ENCODE measurements at regions not wholly inside any gene's neighbourhood (a gene's known extent, or its start where the extent isn't known, plus 50 kb on each side); places are given as distances from the start of the nearest gene placed in this dataset.

- Histone ChIP-seq H3K4me3 (replicated peaks; ENCODE audit: insufficient read depth, low read length) (no peak overlapping the region), H3K27ac (replicated peaks) (no peak overlapping the region), H3K27me3 (ENCODE audit: insufficient read depth, poor library complexity, severe bottlenecking) (no peaks in the 10 kb centered on the region)
- TF ChIP-seq CTCF (IDR thresholded peaks at IDR 0.05; ENCODE audit: insufficient read depth, low read length): no peak
- no peak for TF ChIP-seq REST (IDR thresholded peaks at IDR 0.05; ENCODE audit: insufficient replicate concordance, low read depth)
- no peak for TF ChIP-seq GABPA (IDR thresholded peaks at IDR 0.05; ENCODE audit: low read depth)
- no peak for TF ChIP-seq POLR2AphosphoS5 (IDR thresholded peaks at IDR 0.05; ENCODE audit: low read depth)
- no peak for TF ChIP-seq SPI1 (IDR thresholded peaks at IDR 0.05; ENCODE audit: borderline replicate concordance, low read depth)
- no peak for DNase-seq (ENCODE audit: low read depth in 1 of 2, low spot score in 1 of 2)
Observed at GRCh38 chr15:94731286-94731685, 499.9 kb downstream of the MCTP2 start.

- no peak overlapping the region for H3K27ac ChIP-seq (replicated peaks)
- DNase-seq (ENCODE audit: low read depth in 1 of 2, low spot score in 1 of 2): no peak
- H3K4me3 ChIP-seq (replicated peaks; ENCODE audit: insufficient read depth, low read length): no peak overlapping the region
- no peaks in the 10 kb centered on the region for H3K27me3 ChIP-seq (ENCODE audit: insufficient read depth, poor library complexity, severe bottlenecking)
- no peak for TF ChIP-seq CTCF (IDR thresholded peaks at IDR 0.05; ENCODE audit: insufficient read depth, low read length)
- TF ChIP-seq POLR2AphosphoS5 (IDR thresholded peaks at IDR 0.05; ENCODE audit: low read depth): no peak
Observed at GRCh38 chr15:94734460-94734859, 503.1 kb downstream of the MCTP2 start.

GRCh38 chr15:94736236-94736635 is 504.9 kb downstream of the MCTP2 start:
- no peak for DNase-seq (ENCODE audit: low read depth in 1 of 2, low spot score in 1 of 2)
- Histone ChIP-seq H3K27ac (replicated peaks) (no peak overlapping the region), H3K27me3 (ENCODE audit: insufficient read depth, poor library complexity, severe bottlenecking) (no peaks in the 10 kb centered on the region), H3K4me3 (replicated peaks; ENCODE audit: insufficient read depth, low read length) (no peak overlapping the region)
- TF ChIP-seq POLR2AphosphoS5 (IDR thresholded peaks at IDR 0.05; ENCODE audit: low read depth): no peak
- TF ChIP-seq REST (IDR thresholded peaks at IDR 0.05; ENCODE audit: insufficient replicate concordance, low read depth): no peak
- TF ChIP-seq GABPA (IDR thresholded peaks at IDR 0.05; ENCODE audit: low read depth): no peak
- no peak for TF ChIP-seq CTCF (IDR thresholded peaks at IDR 0.05; ENCODE audit: insufficient read depth, low read length)
- no peak for TF ChIP-seq SPI1 (IDR thresholded peaks at IDR 0.05; ENCODE audit: borderline replicate concordance, low read depth)

- H3K4me3 ChIP-seq (replicated peaks; ENCODE audit: insufficient read depth, low read length): no peak overlapping the region
- no peak for DNase-seq (ENCODE audit: low read depth in 1 of 2, low spot score in 1 of 2)
- H3K27ac ChIP-seq (replicated peaks): no peak overlapping the region
- no peaks in the 10 kb centered on the region for H3K27me3 ChIP-seq (ENCODE audit: insufficient read depth, poor library complexity, severe bottlenecking)
- TF ChIP-seq GABPA (IDR thresholded peaks at IDR 0.05; ENCODE audit: low read depth) (no peak), SPI1 (IDR thresholded peaks at IDR 0.05; ENCODE audit: borderline replicate concordance, low read depth) (no peak), CTCF (IDR thresholded peaks at IDR 0.05; ENCODE audit: insufficient read depth, low read length) (no peak), POLR2AphosphoS5 (IDR thresholded peaks at IDR 0.05; ENCODE audit: low read depth) (no peak), REST (IDR thresholded peaks at IDR 0.05; ENCODE audit: insufficient replicate concordance, low read depth) (no peak)
Observed at GRCh38 chr15:94739639-94740038, 508.3 kb downstream of the MCTP2 start.
